GM18505 (cell line): ENCODE measurements at regions not wholly inside any gene's neighbourhood (a gene's known extent, or its start where the extent isn't known, plus 50 kb on each side); places are given as distances from the start of the nearest gene placed in this dataset.

Experiments used
- ATAC-seq: cut with Tn5 transposase; IDR thresholded peaks from one replicate; pipeline ENCODE4 v1.9.1; 2021; ENCODE audit not compliant: unreplicated experiment
- POLR2A ChIP-seq: IDR thresholded peaks from 4 replicates; pipeline ENCODE4 v1.6.1; 2011; ENCODE audit warnings: borderline replicate concordance; ENCODE audit not compliant: insufficient read depth, insufficient read length; ENCODE audit errors: extremely low read depth

DNA sequence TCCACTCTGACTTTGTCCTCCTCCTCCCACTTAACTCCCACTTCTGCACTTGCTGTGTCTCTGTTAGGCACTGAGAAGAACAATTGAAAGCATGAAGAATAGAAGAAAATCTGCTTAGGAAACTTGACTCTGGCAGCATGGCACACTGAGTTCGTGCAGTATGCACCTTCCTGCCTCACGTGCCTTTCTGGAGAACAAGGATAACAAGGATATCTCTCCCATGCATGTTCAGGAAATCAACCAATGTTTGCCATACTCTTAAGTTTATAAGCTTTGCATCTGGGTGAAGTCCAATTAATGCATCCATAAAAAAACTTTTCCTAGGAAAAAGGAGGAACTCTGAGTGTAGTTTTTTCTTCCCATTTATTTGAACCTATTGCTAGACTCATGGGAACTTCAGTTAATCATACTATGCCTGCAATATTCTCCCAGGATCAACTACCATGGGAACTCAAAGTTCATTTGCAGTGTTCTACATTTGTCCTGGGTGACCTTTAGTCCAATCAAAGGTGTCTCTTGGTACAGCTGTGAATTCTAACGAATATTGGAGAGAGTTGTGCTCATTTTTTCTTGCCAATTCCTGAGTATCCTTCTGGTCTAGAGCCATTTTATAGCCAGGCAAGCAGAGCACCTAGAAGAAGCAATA, 227.0 kb downstream of the ENC1 start:
- no peak for TF ChIP-seq POLR2A
- no peak for ATAC-seq

- no peak for TF ChIP-seq POLR2A
- no peak for ATAC-seq
These were observed 228.5 kb downstream of the ENC1 start for GRCh38 chr5:74412066-74412465.

DNA sequence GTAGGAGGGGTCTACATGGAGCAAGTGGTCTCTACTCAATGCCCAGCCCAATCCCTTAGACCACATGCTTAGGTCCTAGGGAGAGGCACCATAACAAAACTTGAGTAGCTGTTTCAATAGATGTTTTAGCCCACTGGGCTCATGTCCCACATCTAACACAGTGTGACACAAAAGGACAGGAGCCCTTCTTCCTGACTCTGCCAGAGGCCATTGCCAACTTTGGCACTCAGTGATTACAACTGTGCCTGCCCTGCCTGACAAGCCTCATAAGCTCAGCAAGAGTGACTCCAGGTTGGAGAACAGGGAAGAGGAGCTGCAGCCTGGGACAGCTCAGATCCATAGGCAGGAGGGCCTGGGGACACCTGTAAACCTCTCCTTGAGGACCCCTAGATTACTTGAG, 230.8 kb downstream of the ENC1 start:
- no peak for TF ChIP-seq POLR2A
- no peak for ATAC-seq

- no peak for TF ChIP-seq POLR2A
- no peak for ATAC-seq
These were observed 231.3 kb downstream of the ENC1 start for GRCh38 chr5:74409166-74409706.

GRCh38 chr5:74408150-74409043, 232.1 kb downstream of the ENC1 start:
- ATAC-seq, result no peak

GRCh38 chr5:74407701-74408100, 232.8 kb downstream of the ENC1 start:
- no peak for TF ChIP-seq POLR2A
- no peak for ATAC-seq

More at GRCh38 chr5:74408150-74409043, 232.1 kb downstream of the ENC1 start:
- no peak for TF ChIP-seq POLR2A

DNA sequence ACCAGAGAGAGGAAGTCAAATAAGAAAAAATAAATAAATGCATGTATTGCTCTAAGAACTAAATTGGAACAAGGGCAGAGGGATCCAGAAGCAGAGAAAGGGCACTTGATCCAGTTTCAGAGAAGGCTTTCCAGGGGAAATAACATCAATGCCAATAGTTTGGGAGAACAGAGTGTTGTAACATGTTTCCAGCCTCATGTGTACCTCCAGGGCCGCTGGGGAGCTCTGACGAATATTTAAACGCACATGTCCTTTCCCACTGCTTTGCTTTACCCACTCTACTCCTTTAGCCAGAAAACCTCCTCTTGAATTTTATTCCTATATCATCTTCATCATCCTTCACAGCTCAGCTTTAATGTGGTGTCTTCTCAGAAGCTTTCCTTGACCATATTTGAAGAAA, 233.7 kb downstream of the ENC1 start:
- no peak for TF ChIP-seq POLR2A
- no peak for ATAC-seq

- no peak for ATAC-seq
- TF ChIP-seq POLR2A, result no peak
These were observed 234.9 kb downstream of the ENC1 start for GRCh38 chr5:74405593-74405992.

GRCh38 chr5:74404574-74405508, 235.7 kb downstream of the ENC1 start:
- TF ChIP-seq POLR2A, result no peak
- no peak for ATAC-seq

GRCh38 chr5:74403771-74404170, 236.8 kb downstream of the ENC1 start:
- no peak for TF ChIP-seq POLR2A
- no peak for ATAC-seq

- no peak for TF ChIP-seq POLR2A
- ATAC-seq, result no peak
These were observed 238.0 kb downstream of the ENC1 start for GRCh38 chr5:74402553-74402952.

DNA sequence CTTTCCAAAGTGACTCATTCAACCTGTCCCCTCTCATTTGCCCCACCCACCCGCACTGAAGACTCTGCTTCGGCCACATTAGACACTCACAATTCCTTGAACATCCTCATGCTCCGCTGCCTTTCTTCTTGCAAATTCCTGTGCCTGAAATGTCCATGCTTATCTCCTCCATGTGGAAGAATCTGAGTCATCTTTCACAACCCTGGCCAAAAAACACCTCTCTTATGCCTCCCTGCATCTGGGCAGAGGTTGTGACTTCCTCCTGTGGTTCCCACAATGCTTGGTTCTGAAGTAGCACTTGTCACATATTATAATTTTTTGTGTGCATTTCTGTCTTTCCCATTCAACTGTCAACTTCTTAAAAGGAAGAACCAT, 238.6 kb downstream of the ENC1 start:
- no peak for TF ChIP-seq POLR2A
- no peak for ATAC-seq
